ENCODE measurements at regions not wholly inside any gene's neighbourhood (a gene's known extent, or its start where the extent isn't known, plus 50 kb on each side); places are given as distances from the start of the nearest gene placed in this dataset.
A peak's percentile ranks its signal among the peaks of the same experiment; 100 is the strongest.
"Not testable (repeated sequence)": the region's sequence is repeated elsewhere in the genome, so short reads cannot be mapped to it uniquely, and the experiment has no call there.

DNA sequence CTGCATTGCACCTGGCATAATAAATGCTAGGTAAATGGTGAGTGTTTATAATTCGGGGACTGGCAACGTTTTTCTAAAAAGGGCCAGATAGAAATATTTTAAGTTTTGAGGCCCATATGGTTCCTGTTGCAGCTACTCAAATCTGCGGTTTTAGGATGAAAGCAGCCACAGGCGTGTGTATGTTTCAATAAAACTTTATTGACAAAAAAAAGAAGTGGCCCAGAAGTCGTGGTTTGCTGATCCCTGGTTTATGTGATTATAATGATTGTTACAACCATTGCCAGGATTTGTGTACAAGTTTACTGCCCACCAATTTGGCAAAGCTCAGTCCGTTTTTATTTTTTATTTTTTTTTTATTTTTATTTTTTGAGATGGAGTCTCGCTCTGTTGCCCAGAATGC is 536.1 kb downstream of the XYLT1 start:
- DNase-seq (ENCODE audit: low read depth), result no peak

- not testable (repeated sequence) for DNase-seq (ENCODE audit: low read depth)
These were observed 534.9 kb downstream of the XYLT1 start for GRCh38 chr16:16935909-16936308.

- no peak for DNase-seq (ENCODE audit: low read depth)
These were observed 533.2 kb downstream of the XYLT1 start for GRCh38 chr16:16937576-16937975.

GRCh38 chr16:16938009-16938408 is 532.8 kb downstream of the XYLT1 start:
- no peak for DNase-seq (ENCODE audit: low read depth)

GRCh38 chr16:16938980-16939379 is 531.8 kb downstream of the XYLT1 start:
- DNase-seq (ENCODE audit: low read depth), result no peak

- no peak for DNase-seq (ENCODE audit: low read depth)
These were observed 530.4 kb downstream of the XYLT1 start for GRCh38 chr16:16940351-16940750.

DNA sequence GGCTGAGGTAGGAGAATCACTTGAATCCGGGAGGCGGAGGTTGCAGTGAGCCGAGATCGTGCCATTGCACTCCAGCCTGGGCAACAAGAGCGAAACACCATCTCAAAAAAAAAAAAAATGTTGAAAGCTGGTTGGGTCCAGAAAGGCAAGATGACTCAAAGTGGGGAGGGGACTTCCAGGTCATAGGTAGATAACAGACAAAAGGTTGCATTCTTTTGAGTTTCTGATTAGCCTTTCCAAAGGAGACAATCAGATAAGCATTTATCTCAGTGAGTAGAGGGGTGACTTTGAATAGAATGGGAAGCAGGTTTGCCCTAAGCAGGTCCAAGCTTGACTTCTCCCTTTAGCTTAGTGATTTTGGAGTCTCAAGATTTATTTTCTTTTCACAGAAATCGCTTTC is 527.9 kb downstream of the XYLT1 start:
- DNase-seq (ENCODE audit: low read depth), result not testable (repeated sequence)

- no peak for DNase-seq (ENCODE audit: low read depth)
These were observed 525.6 kb downstream of the XYLT1 start for GRCh38 chr16:16945207-16945606.

GRCh38 chr16:16956376-16956775 is 514.4 kb downstream of the XYLT1 start:
- DNase-seq (ENCODE audit: low read depth), result no peak

- DNase-seq (ENCODE audit: low read depth), result no peak
These were observed 510.0 kb downstream of the XYLT1 start for GRCh38 chr16:16960785-16961184.

- no peak for DNase-seq (ENCODE audit: low read depth)
These were observed 504.3 kb downstream of the XYLT1 start for GRCh38 chr16:16966439-16966838.

GRCh38 chr16:16971042-16971441 is 499.7 kb downstream of the XYLT1 start:
- no peak for DNase-seq (ENCODE audit: low read depth)

DNA sequence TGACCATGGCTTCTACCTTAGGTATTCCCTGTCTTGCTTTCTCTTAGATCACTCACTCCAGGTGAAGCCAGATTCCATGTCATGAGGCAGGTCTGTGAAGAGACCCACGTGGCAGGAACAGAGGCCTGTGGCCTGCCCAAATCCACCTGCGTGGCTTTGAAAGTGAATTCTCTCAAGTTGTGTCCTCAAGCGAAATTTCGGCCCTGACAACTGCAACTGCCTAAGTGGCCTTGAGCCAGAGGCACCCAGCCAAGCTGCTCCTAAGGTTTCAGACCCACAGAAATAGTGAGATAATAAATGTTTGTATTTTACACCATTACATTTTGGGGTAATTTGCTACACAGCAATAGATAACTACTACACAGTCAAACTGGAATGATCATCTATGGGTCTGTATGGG is 497.9 kb downstream of the XYLT1 start:
- no peak for DNase-seq (ENCODE audit: low read depth)

GRCh38 chr16:16973707-16974591 is 496.8 kb downstream of the XYLT1 start:
- no peak for DNase-seq (ENCODE audit: low read depth)

GRCh38 chr16:16982614-16983013 is 488.1 kb downstream of the XYLT1 start:
- no peak for DNase-seq (ENCODE audit: low read depth)

- DNase-seq (ENCODE audit: low read depth), result no peak
These were observed 487.2 kb downstream of the XYLT1 start for GRCh38 chr16:16983582-16983981.

DNA sequence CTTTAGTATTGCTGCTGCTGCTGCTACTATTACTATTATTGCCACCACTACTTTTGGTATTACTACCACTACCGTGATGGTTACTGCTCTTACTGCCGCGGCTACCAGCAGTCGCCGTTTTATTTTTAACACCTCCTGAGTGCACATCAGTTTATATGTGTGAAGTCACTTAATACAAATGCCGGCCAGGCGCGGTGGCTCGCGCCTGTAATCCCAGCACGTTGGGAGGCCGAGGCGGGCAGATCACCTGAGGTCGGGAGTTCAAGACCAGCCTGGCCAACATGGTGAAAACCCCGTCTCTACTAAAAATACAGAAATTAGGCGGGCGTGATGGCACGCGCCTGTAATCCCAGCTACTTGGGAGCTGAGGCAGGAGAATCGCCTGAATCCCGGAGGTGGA is 486.7 kb downstream of the XYLT1 start:
- not testable (repeated sequence) for DNase-seq (ENCODE audit: low read depth)

- no peak for DNase-seq (ENCODE audit: low read depth)
These were observed 485.1 kb downstream of the XYLT1 start for GRCh38 chr16:16985707-16986106.

DNA sequence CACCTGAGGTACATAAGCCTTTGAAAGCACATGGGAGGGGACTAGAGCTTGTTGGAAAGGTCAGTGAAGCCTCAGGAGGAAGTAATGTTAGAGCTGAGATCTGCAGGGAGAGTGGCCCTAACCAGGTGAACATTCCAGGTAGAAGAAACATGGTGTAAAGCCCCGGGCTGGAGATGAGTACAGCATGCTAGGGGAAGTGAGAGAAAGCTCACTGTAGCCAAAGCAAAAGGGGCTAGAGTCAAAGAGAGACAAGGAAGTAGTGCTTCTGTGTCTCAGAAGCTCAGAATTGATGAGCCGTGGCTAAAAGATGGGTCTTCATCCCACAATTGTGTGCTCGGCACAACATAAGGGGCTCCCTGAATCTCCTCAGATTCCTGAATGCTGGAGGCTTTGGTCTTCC is 481.8 kb downstream of the XYLT1 start:
- no peak for DNase-seq (ENCODE audit: low read depth)

DNA sequence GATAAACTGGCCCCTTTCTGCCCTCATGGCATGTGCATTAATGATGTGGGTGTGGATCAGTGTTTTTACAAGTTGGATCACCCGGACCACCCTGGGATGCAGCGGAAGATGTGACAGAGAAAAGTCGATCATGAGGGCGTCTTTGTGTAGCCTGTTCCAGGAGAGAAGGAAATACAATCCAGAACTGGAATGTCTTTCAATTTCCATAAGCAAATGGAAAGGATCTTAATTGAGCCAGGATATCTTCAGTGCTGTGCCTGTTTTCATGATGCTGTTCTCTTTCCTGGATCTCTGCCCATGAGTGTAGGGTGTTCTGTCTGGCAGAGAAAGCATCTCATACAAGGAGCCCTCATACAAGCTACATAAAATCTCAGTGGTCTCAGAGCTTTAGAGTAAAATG is 481.4 kb downstream of the XYLT1 start:
- DNase-seq (ENCODE audit: low read depth), result no peak

DNA sequence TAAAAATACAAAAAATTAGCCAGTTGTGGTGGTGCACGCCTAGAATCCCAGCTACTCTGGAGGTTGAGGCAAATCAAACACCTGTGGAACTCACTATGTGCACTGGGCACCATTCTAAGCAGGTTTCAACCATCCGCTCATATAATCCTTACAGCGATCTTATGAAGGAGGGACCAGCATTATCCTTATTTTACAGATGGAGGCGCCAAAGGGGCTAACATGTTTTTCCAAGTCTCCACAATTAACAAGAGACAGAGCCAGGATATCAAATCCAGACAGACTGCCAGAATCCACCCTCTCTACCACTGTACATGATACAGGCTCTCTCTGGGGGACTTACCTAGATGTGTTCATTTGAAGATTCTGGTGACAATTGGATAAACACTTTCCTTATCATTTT is 479.0 kb downstream of the XYLT1 start:
- no peak for DNase-seq (ENCODE audit: low read depth)

DNA sequence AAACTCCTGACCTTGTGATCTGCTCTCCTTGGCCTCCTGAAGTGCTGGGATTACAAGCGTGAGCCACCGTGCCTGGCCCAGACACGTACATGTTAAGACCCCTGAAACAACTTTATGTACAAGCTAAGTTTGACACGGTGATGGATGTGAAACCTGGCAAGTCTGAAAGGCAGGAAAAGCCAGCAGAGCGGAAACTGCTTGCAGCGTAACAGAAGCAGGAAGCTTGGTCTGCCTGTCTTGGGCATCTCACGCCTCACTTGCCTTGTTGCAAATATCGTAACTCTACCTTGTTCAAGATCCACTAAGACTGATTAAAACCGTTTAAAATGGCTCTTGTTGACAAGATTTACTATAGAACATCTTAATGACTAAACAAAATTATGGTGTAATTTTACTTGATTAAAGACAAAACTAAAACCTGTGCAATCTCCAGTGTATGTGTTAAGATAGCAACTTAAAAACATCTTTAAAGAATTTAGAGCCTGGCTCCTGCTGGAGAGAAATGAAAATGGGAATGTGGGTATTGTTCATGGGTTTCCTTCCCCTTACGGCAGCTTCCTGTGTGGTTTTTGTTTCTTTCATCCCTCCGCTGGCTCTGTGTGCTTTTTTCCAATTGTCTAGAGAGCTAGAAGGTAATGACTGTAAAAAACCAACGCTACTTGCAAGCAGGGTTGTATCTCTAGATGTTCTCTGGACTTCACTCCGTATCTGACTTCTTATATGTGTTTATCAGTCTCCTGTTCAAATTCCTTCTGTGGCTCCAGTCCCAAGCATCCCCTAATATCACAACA is 477.6 kb downstream of the XYLT1 start:
- peak; percentile 6 for DNase-seq (ENCODE audit: low read depth)

DNA sequence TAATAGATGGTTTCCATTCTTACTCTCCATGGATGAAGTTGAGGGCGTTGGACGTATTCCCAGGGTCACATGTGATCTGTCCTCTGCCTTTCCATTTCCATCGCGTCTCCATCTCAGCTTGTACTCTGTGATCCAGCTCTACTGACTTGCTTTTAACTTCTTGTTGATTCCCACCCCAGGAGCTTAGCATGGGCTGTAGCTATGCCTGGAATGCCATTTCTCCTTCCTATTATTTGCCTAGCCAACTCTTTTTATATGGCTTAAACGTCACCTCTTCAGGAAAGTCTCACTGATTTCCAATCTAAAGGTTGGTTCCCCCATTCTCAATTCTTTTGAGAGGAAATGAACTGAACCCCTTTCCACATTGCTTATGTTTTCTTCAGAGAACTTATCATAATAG is 475.9 kb downstream of the XYLT1 start:
- no peak for DNase-seq (ENCODE audit: low read depth)
